Left renal cortex interstitium (tissue), 4 donors: ENCODE measurements at regions not wholly inside any gene's neighbourhood (a gene's known extent, or its start where the extent isn't known, plus 50 kb on each side); places are given as distances from the start of the nearest gene placed in this dataset.

Source experiments
- DNase-seq, 4 donors: peaks; one replicate each; pipeline ENCODE4 v3.0.0-alpha.2; 2013; ENCODE audit warnings: low read depth in 4 of 4, low spot score in 2 of 4, missing footprints in 1 of 4

- no peak for DNase-seq
These were observed 306.7 kb downstream of the EPB41L4A start for GRCh38 chr5:112112346-112112745.

GRCh38 chr5:112109331-112110007, 309.6 kb downstream of the EPB41L4A start:
- DNase-seq = no peak

- no peak for DNase-seq
These were observed 312.2 kb downstream of the EPB41L4A start for GRCh38 chr5:112106878-112107277.

DNA sequence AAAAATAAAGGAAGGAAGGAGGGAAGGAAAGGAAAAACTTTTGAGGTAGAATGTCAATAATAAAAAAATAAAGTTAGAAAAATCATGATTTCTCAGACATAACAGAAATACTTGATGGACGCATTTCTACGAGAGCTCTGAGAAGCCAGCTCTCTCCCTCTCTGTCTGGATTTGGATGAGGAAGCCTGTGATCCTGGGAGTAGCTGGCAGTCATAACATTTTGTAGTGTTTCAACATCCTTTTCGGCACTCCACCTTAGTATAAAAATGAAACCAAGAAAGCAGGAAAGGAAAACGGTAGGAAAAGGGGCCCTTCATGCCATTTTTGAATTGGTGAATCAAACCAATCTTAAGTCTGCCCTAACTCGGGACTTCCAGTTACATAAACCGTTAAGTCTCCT, 321.3 kb downstream of the EPB41L4A start:
- DNase-seq = no peak

DNA sequence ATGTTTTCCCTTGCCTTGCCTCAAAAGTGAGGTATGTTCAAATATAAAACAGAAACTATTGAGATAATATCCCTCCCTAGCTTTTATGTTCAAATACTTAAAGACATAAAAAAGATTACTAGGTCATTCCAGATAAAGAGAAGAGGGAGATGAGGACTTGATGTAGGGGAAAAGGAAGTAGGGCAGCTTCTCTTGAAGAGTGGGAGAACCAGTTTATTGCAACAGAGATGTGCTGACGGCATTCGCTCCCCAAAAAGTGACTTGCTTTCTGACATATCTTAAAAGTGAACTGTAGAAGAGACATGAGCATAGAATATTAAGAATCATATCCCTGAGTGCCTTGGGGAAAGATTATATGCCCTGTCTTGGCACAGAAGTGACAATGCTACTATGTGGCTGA, 330.2 kb upstream of the NREP start:
- DNase-seq = no peak

DNA sequence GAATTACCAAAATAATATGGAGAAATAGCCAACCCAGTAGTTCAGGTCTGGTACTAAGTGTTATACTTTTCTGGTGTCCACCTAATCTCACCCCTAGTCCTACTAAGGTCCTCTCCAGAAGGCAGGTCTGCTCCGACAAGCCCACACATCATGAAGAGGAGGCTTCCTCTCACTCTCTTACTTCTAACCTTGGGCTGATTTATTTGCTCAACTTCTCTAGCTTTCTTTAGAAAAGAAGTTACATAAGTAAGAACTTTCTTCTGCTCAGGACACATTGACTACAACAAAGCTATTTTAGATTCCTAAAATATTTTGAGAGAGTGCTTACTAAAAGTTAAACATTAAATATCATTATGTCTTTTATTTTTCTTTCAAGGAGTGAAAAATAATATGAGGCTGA, 329.7 kb upstream of the NREP start:
- DNase-seq = no peak

DNA sequence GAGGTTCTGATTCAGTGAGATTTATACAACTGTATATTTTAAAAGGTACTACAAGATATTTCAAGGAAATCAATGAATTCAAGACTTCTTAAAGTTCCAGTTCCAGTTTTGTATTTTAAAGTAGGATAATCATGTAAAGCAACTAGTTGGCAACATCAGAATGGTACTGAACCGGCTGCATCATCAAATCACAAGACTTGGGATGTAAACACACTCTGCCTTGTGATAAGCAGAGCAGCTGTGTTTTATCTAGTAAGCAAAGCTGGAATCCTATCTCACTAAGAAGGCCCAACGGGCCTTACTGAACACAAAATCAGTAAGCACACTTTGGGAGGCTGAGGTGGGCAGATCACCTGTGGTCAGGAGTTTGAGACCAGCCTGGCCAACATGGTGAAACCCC, 327.2 kb upstream of the NREP start:
- no peak for DNase-seq

DNA sequence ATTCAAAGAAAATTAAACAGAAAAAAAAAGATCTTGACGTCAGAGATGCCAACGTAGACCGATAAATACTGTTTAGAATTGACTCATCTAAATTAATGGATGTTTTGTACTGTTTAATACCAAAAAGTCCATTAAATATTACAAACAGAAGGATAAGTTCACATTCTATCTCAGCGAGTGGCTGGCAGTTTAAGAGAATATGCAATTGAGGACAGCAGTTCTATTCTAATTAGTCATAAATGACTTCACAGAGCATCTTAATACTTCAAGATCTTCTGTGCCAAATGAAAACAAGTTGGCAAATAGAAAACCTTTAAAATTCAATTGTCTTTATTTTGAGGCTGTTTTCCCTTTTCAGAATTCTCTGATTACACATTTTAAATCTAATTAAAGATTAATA, 326.6 kb upstream of the NREP start:
- DNase-seq = no peak

GRCh38 chr5:112077180-112077579, 320.2 kb upstream of the NREP start:
- no peak for DNase-seq

GRCh38 chr5:112070022-112070421, 313.0 kb upstream of the NREP start:
- no peak for DNase-seq

GRCh38 chr5:112069329-112069728, 312.3 kb upstream of the NREP start:
- no peak for DNase-seq

DNA sequence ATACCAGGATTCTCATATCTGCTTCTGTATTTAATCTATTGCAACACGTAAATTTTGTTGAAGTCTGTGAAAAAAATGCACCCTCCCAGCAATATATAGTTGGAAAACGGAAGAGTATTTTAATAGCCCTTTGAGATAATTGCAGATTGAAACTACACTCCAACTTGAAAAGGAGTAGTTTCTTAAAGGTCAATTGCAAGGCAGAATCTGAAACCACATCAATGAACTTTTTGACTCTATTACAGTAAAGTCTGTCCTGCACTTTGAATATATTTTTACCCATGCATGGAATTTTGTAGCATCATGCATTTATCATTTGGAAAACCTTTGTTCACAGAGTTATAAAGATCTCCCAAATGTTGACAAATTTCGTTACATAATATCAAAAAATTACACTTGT, 311.6 kb upstream of the NREP start:
- DNase-seq = no peak

GRCh38 chr5:112065781-112066180, 308.8 kb upstream of the NREP start:
- peak; percentile 7 to 41 (median 25) for DNase-seq

DNA sequence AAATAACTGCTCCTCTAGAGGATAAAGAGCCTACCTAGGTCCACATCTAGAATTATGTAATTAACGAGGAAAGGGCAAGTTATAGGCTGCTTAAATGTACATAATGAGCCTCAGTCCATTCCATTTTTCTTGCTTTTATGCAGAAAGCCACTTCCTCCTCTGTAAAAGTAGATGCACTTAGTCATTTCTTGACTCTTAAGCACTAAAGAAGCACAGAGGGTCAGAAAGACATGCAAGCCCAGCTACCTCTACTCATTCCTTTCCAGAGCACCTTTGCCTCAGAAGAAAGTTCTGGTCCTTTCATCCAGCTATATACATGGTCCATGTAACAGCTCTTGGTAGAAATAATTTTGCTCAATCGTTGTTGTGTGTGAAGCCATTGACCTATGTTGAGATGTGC, 308.0 kb upstream of the NREP start:
- DNase-seq = no peak

DNA sequence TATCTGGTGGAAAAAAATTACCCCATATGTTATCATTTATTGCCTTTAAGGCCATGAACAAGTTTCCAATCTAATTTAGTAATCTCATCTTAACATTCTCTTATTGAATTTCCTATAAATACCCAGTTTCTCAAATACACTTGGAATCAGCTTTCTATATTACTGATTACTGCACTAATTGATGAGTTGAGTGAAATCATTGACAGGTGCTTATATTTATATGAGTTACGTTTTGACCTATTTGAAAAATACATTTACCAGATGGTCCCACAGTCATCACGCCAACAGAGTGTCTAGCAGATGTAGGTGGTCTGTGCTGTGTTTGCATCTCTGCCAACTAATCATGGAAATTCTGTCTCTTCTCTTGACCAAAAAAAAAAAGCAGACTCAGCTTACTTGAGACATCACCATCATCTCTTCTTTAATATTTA, 307.3 kb upstream of the NREP start:
- DNase-seq = no peak

DNA sequence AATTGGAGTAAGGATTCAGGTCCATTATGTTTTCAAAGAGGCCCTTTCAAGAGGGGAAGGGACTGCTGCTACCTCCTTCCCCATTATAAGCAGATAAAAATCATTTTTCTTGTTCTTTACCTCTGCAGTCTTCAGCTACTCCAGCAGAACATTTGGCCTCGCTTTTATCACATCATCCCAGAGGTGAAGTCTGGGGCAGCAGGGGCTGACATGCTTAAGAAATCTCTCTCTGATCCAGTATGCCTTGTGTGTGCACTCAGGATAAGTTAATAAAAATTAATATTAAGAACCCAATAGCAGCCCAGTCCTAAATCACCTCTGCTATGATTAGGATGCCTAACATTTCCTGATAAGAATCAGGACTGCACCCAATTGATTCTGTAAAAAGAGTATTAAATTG, 306.9 kb upstream of the NREP start:
- DNase-seq = no peak

DNA sequence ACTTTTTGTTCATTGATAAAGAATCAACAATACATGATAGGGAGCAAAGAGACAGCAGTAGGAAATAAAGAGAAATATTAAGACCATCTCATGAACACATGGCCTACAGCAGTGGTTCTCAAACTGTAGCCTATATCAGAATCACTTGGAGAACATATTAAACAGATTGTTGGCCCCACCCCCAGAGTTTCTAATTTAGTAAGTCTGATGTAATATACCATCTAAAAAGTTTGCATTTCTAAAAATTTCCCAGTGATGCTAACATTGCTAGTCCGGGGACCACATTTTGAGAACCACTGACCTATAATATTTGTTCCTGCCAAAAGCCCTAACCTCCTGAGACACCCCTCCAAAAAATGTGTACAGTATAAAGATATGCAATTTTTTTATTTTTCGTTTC, 306.2 kb upstream of the NREP start:
- no peak for DNase-seq

GRCh38 chr5:112062181-112062580, 305.2 kb upstream of the NREP start:
- DNase-seq = no peak

DNA sequence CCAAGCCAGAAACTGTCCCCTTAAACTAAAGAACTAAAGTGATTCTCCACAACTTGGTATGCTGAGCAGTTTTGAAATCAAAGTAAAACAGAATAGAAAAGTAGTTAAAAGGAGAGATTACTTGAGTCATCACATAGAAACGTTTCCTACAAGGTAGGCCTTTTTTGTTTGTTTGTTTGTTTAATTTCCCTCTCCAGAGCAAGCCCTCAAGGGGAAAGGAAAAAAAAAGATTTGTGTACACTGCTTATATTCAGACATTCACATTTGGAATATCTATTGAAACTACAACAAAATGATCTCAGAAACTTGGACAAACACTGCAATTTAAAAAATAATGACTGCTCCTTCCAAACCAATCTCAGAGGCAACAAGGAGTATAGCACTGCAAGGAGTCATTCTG, 304.7 kb upstream of the NREP start:
- no peak for DNase-seq

- no peak for DNase-seq
These were observed 302.7 kb upstream of the NREP start for GRCh38 chr5:112059579-112060135.

DNA sequence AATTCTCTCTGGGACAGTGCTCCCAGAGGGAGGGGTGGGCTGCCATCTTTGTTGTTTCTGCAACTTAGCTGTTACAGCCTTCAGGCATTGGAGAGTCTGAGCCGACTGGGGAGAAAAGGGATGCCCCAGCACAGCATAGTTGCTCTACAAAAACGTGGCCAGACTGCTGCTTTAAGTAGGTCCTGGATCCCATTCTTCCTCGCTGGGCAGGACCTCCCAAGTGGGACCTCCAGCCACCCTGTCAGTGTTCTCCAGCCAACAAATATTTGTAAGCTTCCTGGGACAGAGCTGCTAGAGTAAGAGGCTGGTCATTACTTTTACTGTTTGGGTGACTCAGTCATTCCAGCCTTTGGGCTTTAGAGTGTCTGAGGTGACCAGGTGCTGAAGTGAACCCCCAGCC, 292.7 kb upstream of the NREP start:
- no peak for DNase-seq

GRCh38 chr5:112036206-112036605, 279.2 kb upstream of the NREP start:
- DNase-seq = no peak

GRCh38 chr5:112034421-112034979, 277.5 kb upstream of the NREP start:
- DNase-seq = no peak
